ENCODE measurements at regions not wholly inside any gene's neighbourhood (a gene's known extent, or its start where the extent isn't known, plus 50 kb on each side); places are given as distances from the start of the nearest gene placed in this dataset.

- ChIA-PET CTCF (no interaction called here), POLR2A (no interaction called here)
- DNase-seq (ENCODE audit: low read depth, low spot score) = no peak
- no peak for TF ChIP-seq CTCF (IDR thresholded peaks at IDR 0.05; ENCODE audit: insufficient read depth, low read length, missing control alignments)
- H3K4me3 ChIP-seq (ENCODE audit: low read depth, low read length) = no peak overlapping the region
Observed at GRCh38 chr4:167380964-167381363, 146.7 kb upstream of the SPOCK3 start.

GRCh38 chr4:167383291-167383690, 149.0 kb upstream of the SPOCK3 start:
- TF ChIP-seq CTCF (IDR thresholded peaks at IDR 0.05; ENCODE audit: insufficient read depth, low read length, missing control alignments) = no peak
- H3K4me3 ChIP-seq (ENCODE audit: low read depth, low read length) = no peak overlapping the region
- POLR2A ChIA-PET = no interaction called here
- no peak for DNase-seq (ENCODE audit: low read depth, low spot score)
- CTCF ChIA-PET = no interaction called here

GRCh38 chr4:167397586-167397985, 163.3 kb upstream of the SPOCK3 start:
- H3K4me3 ChIP-seq (ENCODE audit: low read depth, low read length) = no peak overlapping the region
- POLR2A ChIA-PET = no interaction called here
- TF ChIP-seq CTCF (IDR thresholded peaks at IDR 0.05; ENCODE audit: insufficient read depth, low read length, missing control alignments) = no peak
- no peak for DNase-seq (ENCODE audit: low read depth, low spot score)
- CTCF ChIA-PET = no interaction called here

- CTCF ChIA-PET = no interaction called here
- TF ChIP-seq CTCF (IDR thresholded peaks at IDR 0.05; ENCODE audit: insufficient read depth, low read length, missing control alignments) = no peak
- POLR2A ChIA-PET = no interaction called here
- no peak overlapping the region for H3K4me3 ChIP-seq (ENCODE audit: low read depth, low read length)
- no peak for DNase-seq (ENCODE audit: low read depth, low spot score)
Observed at GRCh38 chr4:167399201-167399600, 164.9 kb upstream of the SPOCK3 start.

- POLR2A ChIA-PET = no interaction called here
- no peak overlapping the region for H3K4me3 ChIP-seq (ENCODE audit: low read depth, low read length)
- no peak for TF ChIP-seq CTCF (IDR thresholded peaks at IDR 0.05; ENCODE audit: insufficient read depth, low read length, missing control alignments)
- no peak for DNase-seq (ENCODE audit: low read depth, low spot score)
- CTCF ChIA-PET = no interaction called here
Observed at GRCh38 chr4:167406181-167406580, 171.9 kb upstream of the SPOCK3 start.

- no peak overlapping the region for H3K4me3 ChIP-seq (ENCODE audit: low read depth, low read length)
- DNase-seq (ENCODE audit: low read depth, low spot score) = no peak
- no peak for TF ChIP-seq CTCF (IDR thresholded peaks at IDR 0.05; ENCODE audit: insufficient read depth, low read length, missing control alignments)
- ChIA-PET POLR2A (no interaction called here), CTCF (interaction anchor here (0.7 kb wide), 1 partner anchor 27 kb away, joined by 3 read pairs; no protein-coding TSS in a partner anchor)
Observed at GRCh38 chr4:167415461-167415860, 181.2 kb upstream of the SPOCK3 start.

Data from AG04449 (cell line).